HG03432 (cell line): ENCODE measurements at regions not wholly inside any gene's neighbourhood (a gene's known extent, or its start where the extent isn't known, plus 50 kb on each side); places are given as distances from the start of the nearest gene placed in this dataset.
A peak's percentile ranks its signal among the peaks of the same experiment; 100 is the strongest.
"Not testable (repeated sequence)": the region's sequence is repeated elsewhere in the genome, so short reads cannot be mapped to it uniquely, and the experiment has no call there.

Experiments used
- ATAC-seq: cut with Tn5 transposase; IDR thresholded peaks from one replicate; pipeline ENCODE4 v1.9.1; 2021; ENCODE audit warnings: mild to moderate bottlenecking, moderate library complexity; ENCODE audit not compliant: unreplicated experiment

GRCh38 chr7:115363916-115364315, 442.0 kb downstream of the MDFIC start:
- no peak for ATAC-seq

- peak; percentile 5 for ATAC-seq
Measured at GRCh38 chr7:115359955-115360354, 438.1 kb downstream of the MDFIC start.

GRCh38 chr7:115359119-115359518, 437.2 kb downstream of the MDFIC start:
- ATAC-seq = peak; percentile 60

GRCh38 chr7:115357703-115357999, 435.8 kb downstream of the MDFIC start:
- ATAC-seq = no peak

- ATAC-seq = no peak
Measured at GRCh38 chr7:115356999-115357702, 435.3 kb downstream of the MDFIC start.

GRCh38 chr7:115356139-115356746, 434.3 kb downstream of the MDFIC start:
- ATAC-seq = no peak

- ATAC-seq = no peak
Measured at GRCh38 chr7:115354925-115355324, 433.0 kb downstream of the MDFIC start.

- no peak for ATAC-seq
Measured at GRCh38 chr7:115352375-115352774, 430.5 kb downstream of the MDFIC start.

- ATAC-seq = no peak
Measured at GRCh38 chr7:115350764-115351163, 428.9 kb downstream of the MDFIC start.

GRCh38 chr7:115349635-115350034, 427.7 kb downstream of the MDFIC start:
- no peak for ATAC-seq

GRCh38 chr7:115346685-115347084, 424.8 kb downstream of the MDFIC start:
- ATAC-seq = no peak

GRCh38 chr7:115340828-115341227, 418.9 kb downstream of the MDFIC start:
- peak; percentile 50 for ATAC-seq

- no peak for ATAC-seq
Measured at GRCh38 chr7:115338016-115338415, 416.1 kb downstream of the MDFIC start.

- ATAC-seq = no peak
Measured at GRCh38 chr7:115332691-115333090, 410.8 kb downstream of the MDFIC start.

GRCh38 chr7:115329006-115329405, 407.1 kb downstream of the MDFIC start:
- no peak for ATAC-seq

- ATAC-seq = no peak
Measured at GRCh38 chr7:115328018-115328417, 406.1 kb downstream of the MDFIC start.

GRCh38 chr7:115327326-115327725, 405.4 kb downstream of the MDFIC start:
- no peak for ATAC-seq

GRCh38 chr7:115319541-115319940, 397.6 kb downstream of the MDFIC start:
- no peak for ATAC-seq

GRCh38 chr7:115310316-115310715, 388.4 kb downstream of the MDFIC start:
- not testable (repeated sequence) for ATAC-seq

- no peak for ATAC-seq
Measured at GRCh38 chr7:115306586-115306985, 384.7 kb downstream of the MDFIC start.

- ATAC-seq = no peak
Measured at GRCh38 chr7:115300231-115300870, 378.5 kb downstream of the MDFIC start.

- no peak for ATAC-seq
Measured at GRCh38 chr7:115299397-115300037, 377.6 kb downstream of the MDFIC start.
